GM13977 (cell line): ENCODE measurements at regions not wholly inside any gene's neighbourhood (a gene's known extent, or its start where the extent isn't known, plus 50 kb on each side); places are given as distances from the start of the nearest gene placed in this dataset.

ENCODE experiments used
- DNase-seq: peaks from one replicate; pipeline ENCODE4 v3.0.0; 2012; ENCODE audit warnings: low spot score
- CTCF ChIP-seq: IDR thresholded peaks from 2 replicates; pipeline ENCODE4 v1.5.1; 2012; ENCODE audit warnings: mild to moderate bottlenecking, control low read depth; ENCODE audit not compliant: insufficient read depth; ENCODE audit errors: extremely low read depth, missing control alignments
- in situ Hi-C: fragments of 300-500 bp; cut with MboI; formaldehyde crosslinking; loops from one replicate; pipeline ENCODE4 v1.12.0; 2022; ENCODE audit warnings: low sequenced_read_pairs, low pct_unique_long_range_greater_than_20kb, mixed read lengths, inconsistent platforms; ENCODE audit not compliant: unreplicated experiment

- in situ Hi-C loops, result no loop called here
- no peak for TF ChIP-seq CTCF
- no peak for DNase-seq
These were observed 51.7 kb upstream of the FBXL17 start for GRCh38 chr5:108433600-108433999.

DNA sequence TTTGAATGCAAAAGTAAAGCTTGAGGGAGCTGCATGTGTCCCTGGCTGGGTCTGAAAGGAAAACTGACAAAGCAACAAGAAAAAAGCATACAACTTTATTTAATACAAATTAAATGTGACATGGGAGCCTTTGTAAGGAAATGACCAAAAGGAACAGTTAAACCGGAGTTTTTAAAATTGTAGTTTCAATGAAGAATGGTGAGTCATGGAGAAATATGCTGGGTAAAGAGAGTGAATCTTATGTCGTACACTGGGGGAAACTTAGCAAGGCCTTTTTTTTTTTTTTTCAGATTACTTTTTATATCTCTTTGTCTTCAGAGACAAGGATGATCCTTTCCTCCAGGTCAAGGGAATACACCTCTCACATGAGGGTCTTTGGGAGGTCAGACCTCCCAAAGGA, 50.1 kb upstream of the FBXL17 start:
- TF ChIP-seq CTCF, result no peak
- in situ Hi-C loops, result no loop called here
- DNase-seq, result no peak
